ENCODE measurements at regions not wholly inside any gene's neighbourhood (a gene's known extent, or its start where the extent isn't known, plus 50 kb on each side); places are given as distances from the start of the nearest gene placed in this dataset.

DNA sequence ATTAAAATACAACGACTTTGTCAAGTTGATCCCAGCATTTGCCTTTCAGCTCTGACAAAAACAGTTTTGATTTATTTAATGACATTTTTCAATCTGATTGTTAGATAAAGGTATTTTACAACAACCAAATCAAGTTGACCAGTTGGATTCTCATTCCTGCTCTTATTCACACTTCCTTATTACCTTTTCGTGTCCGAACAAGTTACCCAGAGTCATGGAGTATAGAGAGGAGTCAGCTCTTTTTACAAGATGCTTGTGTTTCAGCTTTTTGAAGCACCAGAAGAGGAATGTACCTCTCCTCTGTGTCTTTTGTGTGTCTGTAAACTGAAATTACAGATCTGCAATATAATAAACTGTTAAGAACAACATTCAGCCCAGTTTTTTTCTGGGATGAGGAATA lies 151.3 kb upstream of the TMEM161B start:
- no peak for DNase-seq
- TF ChIP-seq, protein P1, sequence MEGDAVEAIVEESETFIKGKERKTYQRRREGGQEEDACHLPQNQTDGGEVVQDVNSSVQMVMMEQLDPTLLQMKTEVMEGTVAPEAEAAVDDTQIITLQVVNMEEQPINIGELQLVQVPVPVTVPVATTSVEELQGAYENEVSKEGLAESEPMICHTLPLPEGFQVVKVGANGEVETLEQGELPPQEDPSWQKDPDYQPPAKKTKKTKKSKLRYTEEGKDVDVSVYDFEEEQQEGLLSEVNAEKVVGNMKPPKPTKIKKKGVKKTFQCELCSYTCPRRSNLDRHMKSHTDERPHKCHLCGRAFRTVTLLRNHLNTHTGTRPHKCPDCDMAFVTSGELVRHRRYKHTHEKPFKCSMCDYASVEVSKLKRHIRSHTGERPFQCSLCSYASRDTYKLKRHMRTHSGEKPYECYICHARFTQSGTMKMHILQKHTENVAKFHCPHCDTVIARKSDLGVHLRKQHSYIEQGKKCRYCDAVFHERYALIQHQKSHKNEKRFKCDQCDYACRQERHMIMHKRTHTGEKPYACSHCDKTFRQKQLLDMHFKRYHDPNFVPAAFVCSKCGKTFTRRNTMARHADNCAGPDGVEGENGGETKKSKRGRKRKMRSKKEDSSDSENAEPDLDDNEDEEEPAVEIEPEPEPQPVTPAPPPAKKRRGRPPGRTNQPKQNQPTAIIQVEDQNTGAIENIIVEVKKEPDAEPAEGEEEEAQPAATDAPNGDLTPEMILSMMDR (IDR thresholded peaks at IDR 0.05) = no peak
- Histone ChIP-seq H3K27ac (no peak overlapping the region), H3K4me1 (no peaks in the 10 kb centered on the region), H3K36me3 (no peaks in the 10 kb centered on the region), H3K9me3 (no peaks in the 10 kb centered on the region), H3K27me3 (no peaks in the 10 kb centered on the region), H3K4me3 (no peak overlapping the region)
- intact Hi-C loops (cut with DNase I; ENCODE audit: low total_unique reads) = no loop called here

DNA sequence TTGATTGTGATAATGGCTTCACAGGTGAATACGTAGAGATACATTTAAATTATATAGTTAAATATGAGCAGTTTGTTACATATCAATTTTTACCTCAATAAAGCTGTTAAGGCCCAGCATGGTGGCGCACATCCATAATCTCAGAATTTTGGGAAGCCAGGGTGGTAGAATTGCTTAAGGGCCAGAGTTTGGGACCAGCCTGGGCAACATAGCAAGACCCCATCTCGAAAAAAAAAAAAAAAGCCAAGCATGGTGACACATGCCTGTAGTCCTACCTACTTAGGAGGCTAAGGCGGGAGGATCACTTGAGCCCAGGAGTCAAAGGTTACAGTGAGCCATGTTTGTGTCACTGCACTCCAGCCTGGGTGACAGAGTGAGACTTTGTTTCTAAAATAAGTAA lies 138.7 kb upstream of the TMEM161B start:
- intact Hi-C loops (cut with DNase I; ENCODE audit: low total_unique reads) = no loop called here
- no peak overlapping the region for H3K27ac ChIP-seq
- no peaks in the 10 kb centered on the region for H3K9me3 ChIP-seq
- H3K27me3 ChIP-seq = no peaks in the 10 kb centered on the region
- H3K4me3 ChIP-seq = no peak overlapping the region
- TF ChIP-seq, protein P1 (IDR thresholded peaks at IDR 0.05) = no peak
- no peaks in the 10 kb centered on the region for H3K36me3 ChIP-seq
- DNase-seq = no peak
- no peaks in the 10 kb centered on the region for H3K4me1 ChIP-seq

- intact Hi-C loops (cut with DNase I; ENCODE audit: low total_unique reads) = no loop called here
- TF ChIP-seq, protein P1 (IDR thresholded peaks at IDR 0.05) = no peak
- DNase-seq = no peak
- H3K36me3 ChIP-seq = no peaks in the 10 kb centered on the region
- no peak overlapping the region for H3K27ac ChIP-seq
- H3K27me3 ChIP-seq = no peaks in the 10 kb centered on the region
- H3K9me3 ChIP-seq = no peaks in the 10 kb centered on the region
- no peak overlapping the region for H3K4me3 ChIP-seq
- H3K4me1 ChIP-seq = no peaks in the 10 kb centered on the region
Measured at GRCh38 chr5:88405783-88406182, 137.1 kb upstream of the TMEM161B start.

DNA sequence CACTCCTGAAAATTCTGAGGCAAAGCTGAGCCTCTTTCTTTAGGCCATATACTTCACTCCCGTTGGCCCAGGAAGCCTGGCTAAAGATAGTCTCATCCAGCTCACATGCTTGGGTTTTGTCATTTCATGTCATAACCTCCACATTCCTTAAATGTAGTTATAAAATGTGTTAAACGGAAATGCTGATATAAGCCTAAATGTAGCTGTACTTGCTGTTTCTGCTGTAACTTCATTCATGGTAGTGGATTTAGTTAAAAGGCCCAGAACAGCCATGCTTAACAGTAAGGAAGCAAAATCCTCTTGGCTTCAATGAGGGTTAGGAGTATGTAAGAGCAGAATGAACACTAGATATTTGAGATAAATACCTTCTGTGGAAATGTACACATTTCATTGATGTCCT lies 135.8 kb upstream of the TMEM161B start:
- DNase-seq = no peak
- intact Hi-C loops (cut with DNase I; ENCODE audit: low total_unique reads) = no loop called here
- no peaks in the 10 kb centered on the region for H3K27me3 ChIP-seq
- TF ChIP-seq, protein P1 (IDR thresholded peaks at IDR 0.05) = no peak
- no peaks in the 10 kb centered on the region for H3K36me3 ChIP-seq
- H3K4me3 ChIP-seq = no peak overlapping the region
- no peaks in the 10 kb centered on the region for H3K9me3 ChIP-seq
- H3K4me1 ChIP-seq = no peaks in the 10 kb centered on the region
- H3K27ac ChIP-seq = no peak overlapping the region

GRCh38 chr5:88401686-88402085 lies 133.0 kb upstream of the TMEM161B start:
- Histone ChIP-seq H3K4me1 (no peaks in the 10 kb centered on the region), H3K27me3 (no peaks in the 10 kb centered on the region), H3K27ac (no peak overlapping the region), H3K36me3 (no peaks in the 10 kb centered on the region), H3K4me3 (no peak overlapping the region), H3K9me3 (no peaks in the 10 kb centered on the region)
- TF ChIP-seq, protein P1 (IDR thresholded peaks at IDR 0.05) = no peak
- no peak for DNase-seq
- intact Hi-C loops (cut with DNase I; ENCODE audit: low total_unique reads) = no loop called here

DNA sequence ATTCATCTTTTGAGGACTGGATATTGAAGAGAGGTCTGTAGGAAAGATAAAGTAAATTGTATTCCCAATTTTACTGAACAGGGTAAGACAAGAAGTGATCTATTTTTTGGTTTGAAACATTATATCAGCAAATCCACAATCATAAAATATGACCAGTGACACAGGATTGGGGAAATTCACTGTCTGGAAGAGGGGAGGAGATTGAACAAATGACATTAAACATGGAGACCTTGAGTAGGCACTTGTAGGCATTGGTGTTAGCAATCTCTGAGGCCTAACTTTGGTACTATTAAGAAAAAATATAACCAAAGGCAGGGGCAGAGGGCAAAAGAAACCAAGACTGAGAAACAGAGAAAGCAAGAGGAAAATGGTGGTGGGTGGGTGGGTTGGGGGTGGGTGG lies 132.6 kb upstream of the TMEM161B start:
- Histone ChIP-seq H3K4me3 (no peak overlapping the region), H3K27me3 (no peaks in the 10 kb centered on the region), H3K4me1 (no peaks in the 10 kb centered on the region), H3K36me3 (no peaks in the 10 kb centered on the region), H3K27ac (no peak overlapping the region), H3K9me3 (no peaks in the 10 kb centered on the region)
- TF ChIP-seq, protein P1 (IDR thresholded peaks at IDR 0.05) = no peak
- intact Hi-C loops (cut with DNase I; ENCODE audit: low total_unique reads) = no loop called here
- no peak for DNase-seq
